ENCODE measurements at regions not wholly inside any gene's neighbourhood (a gene's known extent, or its start where the extent isn't known, plus 50 kb on each side); places are given as distances from the start of the nearest gene placed in this dataset.

DNA sequence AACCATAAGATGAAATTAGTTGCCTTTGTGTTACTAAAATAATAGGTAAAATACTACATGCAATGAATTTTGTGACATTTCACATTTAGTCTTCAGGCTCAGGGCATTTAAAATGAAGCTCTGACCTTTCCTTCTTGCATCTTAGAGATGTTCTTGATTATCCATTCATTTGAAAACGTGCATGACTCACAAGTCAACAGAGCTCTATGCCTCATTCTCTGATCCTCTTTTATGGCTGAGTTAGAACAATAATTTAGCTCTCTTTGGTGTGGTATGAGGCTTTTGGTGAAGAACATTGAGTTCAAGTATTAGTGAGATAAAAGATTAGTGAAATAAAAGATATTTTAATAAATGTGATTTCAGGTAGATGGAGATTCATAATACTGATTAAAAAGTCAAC lies 66.5 kb downstream of the TIGD2 start:
- WGBS (ENCODE audit: insufficient coverage, low coverage, missing lambda C conversion rate): 0% methylated on average over 1 of the region's 1 CpG
- POLR2A ChIA-PET: no interaction called here
- Histone ChIP-seq H3K27me3 (ENCODE audit: control insufficient read depth in 2 of 2, insufficient read depth in 2 of 2, low read length in 2 of 2) (no peaks in the 10 kb centered on the region; a peak in 1 of 5 replicates), H3K79me2 (ENCODE audit: control insufficient read depth, insufficient read depth, low read length) (no peaks in the 10 kb centered on the region), H3K9ac (ENCODE audit: insufficient read depth in 1 of 2, low read depth in 2 of 2, low read length in 2 of 2) (no peak overlapping the region), H3K36me3 (ENCODE audit: control insufficient read depth, insufficient read depth, low read length) (no peaks in the 10 kb centered on the region), H3K4me1 (replicated peaks in 1 of 2; ENCODE audit: control insufficient read depth in 2 of 2, insufficient read depth in 2 of 2, low read length in 2 of 2) (no peaks in the 10 kb centered on the region), H4K20me1 (replicated peaks; ENCODE audit: control insufficient read depth, insufficient read depth, low read length) (no peaks in the 10 kb centered on the region), H3K27ac (ENCODE audit: extremely low read depth, low read depth, low read length) (no peak overlapping the region), H2AFZ (ENCODE audit: low read depth, low read length) (no peak overlapping the region), H3K9me3 (replicated peaks; ENCODE audit: control insufficient read depth, insufficient read depth, low read depth, low read length) (no peaks in the 10 kb centered on the region), H3K9me1 (ENCODE audit: control insufficient read depth, insufficient read depth, low read length) (no peaks in the 10 kb centered on the region), H3K4me3 (no peak overlapping the region), H3K4me2 (ENCODE audit: insufficient read depth, low read length) (no peak overlapping the region)
- in situ Hi-C loops (cut with MboI) (no loop called here), intact Hi-C loops (cut with micrococcal nuclease) (no loop called here)
- no TSS peak for BruUV-seq (replicated peaks)
- no peak for ATAC-seq
- no peak for TF ChIP-seq SNIP1 (IDR thresholded peaks at IDR 0.05; ENCODE audit: low read depth)
- TF ChIP-seq HDAC1 (IDR thresholded peaks at IDR 0.05): no peak
- TF ChIP-seq KDM1A (IDR thresholded peaks at IDR 0.05): no peak
- TF ChIP-seq ESRRB (CRISPR knock-in tag; IDR thresholded peaks at IDR 0.05; ENCODE audit: borderline replicate concordance): no peak
- no peak for TF ChIP-seq TEAD4 (IDR thresholded peaks at IDR 0.05; ENCODE audit: low read length)
- no peak for TF ChIP-seq TEAD4 (CRISPR knock-in tag; IDR thresholded peaks at IDR 0.05; ENCODE audit: borderline replicate concordance)
- TF ChIP-seq, protein P1, sequence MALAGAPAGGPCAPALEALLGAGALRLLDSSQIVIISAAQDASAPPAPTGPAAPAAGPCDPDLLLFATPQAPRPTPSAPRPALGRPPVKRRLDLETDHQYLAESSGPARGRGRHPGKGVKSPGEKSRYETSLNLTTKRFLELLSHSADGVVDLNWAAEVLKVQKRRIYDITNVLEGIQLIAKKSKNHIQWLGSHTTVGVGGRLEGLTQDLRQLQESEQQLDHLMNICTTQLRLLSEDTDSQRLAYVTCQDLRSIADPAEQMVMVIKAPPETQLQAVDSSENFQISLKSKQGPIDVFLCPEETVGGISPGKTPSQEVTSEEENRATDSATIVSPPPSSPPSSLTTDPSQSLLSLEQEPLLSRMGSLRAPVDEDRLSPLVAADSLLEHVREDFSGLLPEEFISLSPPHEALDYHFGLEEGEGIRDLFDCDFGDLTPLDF (CRISPR knock-in tag; IDR thresholded peaks at IDR 0.05): no peak
- TF ChIP-seq TBP (optimal IDR thresholded peaks at IDR 0.05; ENCODE audit: low read depth, low read length): no peak
- TF ChIP-seq HNRNPL (IDR thresholded peaks at IDR 0.05; ENCODE audit: low read depth, low read length): no peak
- no peak for TF ChIP-seq ZNF3 (CRISPR knock-in tag; IDR thresholded peaks at IDR 0.05)
- TF ChIP-seq TAF1 (IDR thresholded peaks at IDR 0.05; ENCODE audit: control insufficient read depth, extremely low read depth, insufficient read depth, low read length, severe bottlenecking): no peak
- no peak for TF ChIP-seq GTF2F1 (IDR thresholded peaks at IDR 0.05; ENCODE audit: low read depth, low read length)
- no peak for TF ChIP-seq MTA2 (IDR thresholded peaks at IDR 0.05; ENCODE audit: low read depth)
- no peak for TF ChIP-seq ZNF41 (CRISPR knock-in tag; conservative IDR thresholded peaks at IDR 0.05)
- CTCF ChIA-PET (ENCODE audit: low intra/inter-chr PET ratio): no interaction called here
- FAIRE-seq: no peak
- DNase-seq (ENCODE audit: extremely low read depth in 1 of 4, low spot score in 3 of 4): no peak

Measured in K562 (cell line).